LNCAP (cell line): ENCODE measurements at regions not wholly inside any gene's neighbourhood (a gene's known extent, or its start where the extent isn't known, plus 50 kb on each side); places are given as distances from the start of the nearest gene placed in this dataset.

ENCODE experiments used
- CTCF ChIP-seq: fragments of 450-650 bp; IDR thresholded peaks from 2 replicates; pipeline ENCODE4 v1.5.1; 2017; ENCODE audit warnings: mild to moderate bottlenecking

- no peak for TF ChIP-seq CTCF
Measured at GRCh38 chr16:5496013-5496412, 398.4 kb upstream of the EEF2KMT start.

GRCh38 chr16:5490499-5490898 is 392.9 kb upstream of the EEF2KMT start:
- TF ChIP-seq CTCF = peak; percentile 96

- TF ChIP-seq CTCF = no peak
Measured at GRCh38 chr16:5488581-5488980, 391.0 kb upstream of the EEF2KMT start.

- no peak for TF ChIP-seq CTCF
Measured at GRCh38 chr16:5487728-5488127, 390.1 kb upstream of the EEF2KMT start.

GRCh38 chr16:5482256-5482655 is 384.7 kb upstream of the EEF2KMT start:
- TF ChIP-seq CTCF = no peak

GRCh38 chr16:5480431-5481195 is 383.0 kb upstream of the EEF2KMT start:
- TF ChIP-seq CTCF = no peak

GRCh38 chr16:5479926-5480325 is 382.3 kb upstream of the EEF2KMT start:
- no peak for TF ChIP-seq CTCF

GRCh38 chr16:5478036-5478435 is 380.4 kb upstream of the EEF2KMT start:
- TF ChIP-seq CTCF = no peak
